ENCODE measurements at regions not wholly inside any gene's neighbourhood (a gene's known extent, or its start where the extent isn't known, plus 50 kb on each side); places are given as distances from the start of the nearest gene placed in this dataset.
"Not testable (repeated sequence)": the region's sequence is repeated elsewhere in the genome, so short reads cannot be mapped to it uniquely, and the experiment has no call there.

GRCh38 chr12:131624369-131624739 lies 86.5 kb upstream of the SFSWAP start:
- DNase-seq, result not testable (repeated sequence)

GRCh38 chr12:131624756-131625501 lies 86.0 kb upstream of the SFSWAP start:
- DNase-seq, result not testable (repeated sequence)

GRCh38 chr12:131625966-131626722 lies 84.7 kb upstream of the SFSWAP start:
- DNase-seq, result peak; percentile 45

- peak; percentile 81 for DNase-seq
Measured at GRCh38 chr12:131627151-131628022, 83.5 kb upstream of the SFSWAP start.

- no peak for DNase-seq
Measured at GRCh38 chr12:131628023-131628740, 82.7 kb upstream of the SFSWAP start.

GRCh38 chr12:131628766-131629448 lies 82.0 kb upstream of the SFSWAP start:
- DNase-seq, result no peak

GRCh38 chr12:131631230-131631629 lies 79.7 kb upstream of the SFSWAP start:
- no peak for DNase-seq

GRCh38 chr12:131631889-131632651 lies 78.8 kb upstream of the SFSWAP start:
- not testable (repeated sequence) for DNase-seq

- DNase-seq, result not testable (repeated sequence)
Measured at GRCh38 chr12:131632652-131633023, 78.3 kb upstream of the SFSWAP start.

- not testable (repeated sequence) for DNase-seq
Measured at GRCh38 chr12:131633610-131634009, 77.3 kb upstream of the SFSWAP start.

GRCh38 chr12:131634037-131634436 lies 76.9 kb upstream of the SFSWAP start:
- DNase-seq, result no peak

- not testable (repeated sequence) for DNase-seq
Measured at GRCh38 chr12:131635012-131635411, 75.9 kb upstream of the SFSWAP start.

GRCh38 chr12:131635491-131636122 lies 75.3 kb upstream of the SFSWAP start:
- DNase-seq, result no peak

- DNase-seq, result no peak
Measured at GRCh38 chr12:131636266-131636665, 74.6 kb upstream of the SFSWAP start.

GRCh38 chr12:131636940-131637750 lies 73.7 kb upstream of the SFSWAP start:
- DNase-seq, result no peak

- no peak for DNase-seq
Measured at GRCh38 chr12:131637986-131638385, 72.9 kb upstream of the SFSWAP start.

- DNase-seq, result no peak
Measured at GRCh38 chr12:131639270-131639940, 71.5 kb upstream of the SFSWAP start.

GRCh38 chr12:131640525-131640924 lies 70.4 kb upstream of the SFSWAP start:
- no peak for DNase-seq

- no peak for DNase-seq
Measured at GRCh38 chr12:131641315-131641714, 69.6 kb upstream of the SFSWAP start.

Measured in CD4-positive, alpha-beta T cell treated with Interleukin-21 for 1 hour (primary cell).